Gastroesophageal sphincter (tissue), 4 donors: ENCODE measurements at regions not wholly inside any gene's neighbourhood (a gene's known extent, or its start where the extent isn't known, plus 50 kb on each side); places are given as distances from the start of the nearest gene placed in this dataset.

ENCODE experiments used
- ATAC-seq: fragments of 150-250 bp; one replicate; pipeline ENCODE4 v1.9.1; 2016; ENCODE audit warnings: mild to moderate bottlenecking, moderate library complexity
- H3K27ac ChIP-seq, 4 donors: fragments of 200-600 bp; sonication (generic) in 3 of 4; 1 replicate in 3 of 4; 2 replicates in 1 of 4; pipeline ENCODE4 v1.5.1; 2016 to 2019
- H3K27me3 ChIP-seq: fragments of 200-600 bp; sonication (generic); one replicate; pipeline ENCODE4 v1.5.1; 2019
- H3K36me3 ChIP-seq, 2 donors: fragments of 200-600 bp; sonication (generic); one replicate each; pipeline ENCODE4 v1.5.1; 2019; ENCODE audit warnings: control low read depth in 1 of 2
- H3K4me1 ChIP-seq, 3 donors: fragments of 200-600 bp; sonication (generic); 1 replicate in 2 of 3; 2 replicates in 1 of 3; pipeline ENCODE4 v1.5.1; 2016 to 2019; ENCODE audit warnings: control low read depth in 2 of 3
- H3K4me3 ChIP-seq, 2 donors: fragments of 200-600 bp; sonication (generic); one replicate each; pipeline ENCODE4 v1.5.1; 2019; ENCODE audit warnings: mild to moderate bottlenecking in 1 of 2, moderate library complexity in 1 of 2
- H3K9me3 ChIP-seq, 3 donors: fragments of 200-600 bp; sonication (generic); one replicate each; pipeline ENCODE4 v1.5.1; 2017 to 2019; ENCODE audit warnings: control low read depth in 2 of 3
- CTCF ChIP-seq, 4 experiments: fragments of 200-600 bp in 2 of 4; fragments of 450-650 bp in 2 of 4; sonication (generic) in 1 of 4; IDR thresholded peaks; one replicate each; pipeline ENCODE4 v1.5.1; 2017 to 2019; ENCODE audit warnings: antibody characterized with exemption in 4 of 4, mild to moderate bottlenecking in 2 of 4, moderate library complexity in 2 of 4
- EP300 ChIP-seq: sonication (generic); formaldehyde crosslinking; IDR thresholded peaks from one replicate; pipeline ENCODE4 v1.6.1; 2017; ENCODE audit warnings: antibody characterized with exemption, mild to moderate bottlenecking
- POLR2A ChIP-seq, 2 donors: fragments of 450-650 bp; IDR thresholded peaks; one replicate each; pipeline ENCODE4 v1.6.1; 2017; ENCODE audit warnings: antibody characterized with exemption in 2 of 2, mild to moderate bottlenecking in 2 of 2, moderate library complexity in 1 of 2
- POLR2AphosphoS5 ChIP-seq: sonication (generic); formaldehyde crosslinking; IDR thresholded peaks from one replicate; pipeline ENCODE4 v1.6.1; 2017; ENCODE audit warnings: antibody characterized with exemption
- WGBS, 2 donors: methylation state at CpG; one replicate each; pipeline ENCODE4 v1.1.5; 2018; ENCODE audit warnings: low coverage in 1 of 2; 5-methylcytosine and 5-hydroxymethylcytosine counted together

- no peaks in the 10 kb centered on the region for H3K4me1 ChIP-seq
- no peaks in the 10 kb centered on the region for H3K9me3 ChIP-seq
- WGBS, 2 donors, result 88 to 100% methylated on average over 2 of the region's 2 CpGs
- TF ChIP-seq POLR2A (IDR thresholded peaks at IDR 0.05), result no peak
- no peak for TF ChIP-seq EP300
- TF ChIP-seq POLR2AphosphoS5, result no peak
- no peak for TF ChIP-seq CTCF (IDR thresholded peaks at IDR 0.05)
- H3K27me3 ChIP-seq, result no peaks in the 10 kb centered on the region
- no peaks in the 10 kb centered on the region for H3K36me3 ChIP-seq
- ATAC-seq, result no peak
- no peak overlapping the region for H3K4me3 ChIP-seq
- H3K27ac ChIP-seq, result no peak overlapping the region
Measured at GRCh38 chr3:106032479-106032878, 163.7 kb upstream of the CBLB start.

- Histone ChIP-seq H3K27ac (no peak overlapping the region), H3K27me3 (no peaks in the 10 kb centered on the region), H3K4me1 (no peaks in the 10 kb centered on the region), H3K4me3 (no peak overlapping the region), H3K36me3 (no peaks in the 10 kb centered on the region), H3K9me3 (no peaks in the 10 kb centered on the region)
- TF ChIP-seq POLR2AphosphoS5 (no peak), POLR2A (IDR thresholded peaks at IDR 0.05) (no peak), CTCF (IDR thresholded peaks at IDR 0.05) (no peak), EP300 (no peak)
- WGBS, 2 donors, result 90 to 91% methylated on average over 2 of the region's 2 CpGs
- ATAC-seq, result no peak
Measured at GRCh38 chr3:106033654-106034053, 164.8 kb upstream of the CBLB start.

- ATAC-seq, result no peak
- Histone ChIP-seq H3K27me3 (no peaks in the 10 kb centered on the region), H3K36me3 (no peaks in the 10 kb centered on the region), H3K9me3 (peaks cover 0 to 4% (median 0%) of the 10 kb centered on the region in 3 donors), H3K4me1 (no peaks in the 10 kb centered on the region), H3K27ac (no peak overlapping the region), H3K4me3 (no peak overlapping the region)
- no peak for TF ChIP-seq EP300
- TF ChIP-seq POLR2AphosphoS5, result no peak
- TF ChIP-seq CTCF (IDR thresholded peaks at IDR 0.05), result no peak
- WGBS, 2 donors, result 58 to 84% methylated on average over 2 of the region's 2 CpGs
Measured at GRCh38 chr3:106034313-106034712, 165.5 kb upstream of the CBLB start.

GRCh38 chr3:106035619-106036018 is 166.8 kb upstream of the CBLB start:
- no peak for ATAC-seq
- Histone ChIP-seq H3K4me3 (no peak overlapping the region), H3K9me3 (peaks cover 0 to 8% (median 0%) of the 10 kb centered on the region in 3 donors), H3K36me3 (no peaks in the 10 kb centered on the region), H3K27me3 (no peaks in the 10 kb centered on the region), H3K4me1 (no peaks in the 10 kb centered on the region), H3K27ac (no peak overlapping the region)
- TF ChIP-seq EP300 (no peak), CTCF (IDR thresholded peaks at IDR 0.05) (no peak), POLR2A (IDR thresholded peaks at IDR 0.05) (no peak), POLR2AphosphoS5 (no peak)
- 32 to 53% methylated on average over 4 of the region's 4 CpGs for whole genome bisulfite sequencing, 2 donors

GRCh38 chr3:106036696-106037095 is 167.9 kb upstream of the CBLB start:
- no peaks in the 10 kb centered on the region for H3K4me1 ChIP-seq
- H3K4me3 ChIP-seq, result no peak overlapping the region
- H3K27me3 ChIP-seq, result no peaks in the 10 kb centered on the region
- 71 to 83% methylated on average over 1 of the region's 1 CpG for WGBS, 2 donors
- no peaks in the 10 kb centered on the region for H3K36me3 ChIP-seq
- ATAC-seq, result no peak
- no peak overlapping the region for H3K27ac ChIP-seq
- H3K9me3 ChIP-seq, result peaks cover 0 to 8% (median 0%) of the 10 kb centered on the region in 3 donors
- TF ChIP-seq CTCF (IDR thresholded peaks at IDR 0.05) (no peak), POLR2AphosphoS5 (no peak), POLR2A (IDR thresholded peaks at IDR 0.05) (no peak), EP300 (no peak)
